ENCODE measurements at regions not wholly inside any gene's neighbourhood (a gene's known extent, or its start where the extent isn't known, plus 50 kb on each side); places are given as distances from the start of the nearest gene placed in this dataset.

DNA sequence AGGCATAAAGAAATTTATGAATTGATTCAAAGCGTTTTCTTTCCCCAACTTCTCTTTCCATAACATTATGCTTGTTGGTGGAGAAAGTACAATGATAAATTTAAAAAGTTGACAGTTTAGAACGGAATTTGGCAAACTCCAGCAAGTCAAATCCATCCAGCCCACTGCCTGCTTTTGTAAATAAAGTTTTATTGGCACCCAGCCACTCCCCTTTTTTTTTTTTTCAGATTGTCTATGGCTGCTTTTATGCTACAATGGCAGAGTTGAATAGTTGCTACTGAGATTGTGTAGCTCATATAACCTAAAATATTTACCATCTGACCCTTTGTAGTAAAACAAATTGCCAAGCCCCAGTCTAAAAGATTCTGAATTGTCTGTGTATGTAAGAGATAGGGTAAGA lies 112.8 kb upstream of the RBMS3 start:
- TF ChIP-seq, protein P1, sequence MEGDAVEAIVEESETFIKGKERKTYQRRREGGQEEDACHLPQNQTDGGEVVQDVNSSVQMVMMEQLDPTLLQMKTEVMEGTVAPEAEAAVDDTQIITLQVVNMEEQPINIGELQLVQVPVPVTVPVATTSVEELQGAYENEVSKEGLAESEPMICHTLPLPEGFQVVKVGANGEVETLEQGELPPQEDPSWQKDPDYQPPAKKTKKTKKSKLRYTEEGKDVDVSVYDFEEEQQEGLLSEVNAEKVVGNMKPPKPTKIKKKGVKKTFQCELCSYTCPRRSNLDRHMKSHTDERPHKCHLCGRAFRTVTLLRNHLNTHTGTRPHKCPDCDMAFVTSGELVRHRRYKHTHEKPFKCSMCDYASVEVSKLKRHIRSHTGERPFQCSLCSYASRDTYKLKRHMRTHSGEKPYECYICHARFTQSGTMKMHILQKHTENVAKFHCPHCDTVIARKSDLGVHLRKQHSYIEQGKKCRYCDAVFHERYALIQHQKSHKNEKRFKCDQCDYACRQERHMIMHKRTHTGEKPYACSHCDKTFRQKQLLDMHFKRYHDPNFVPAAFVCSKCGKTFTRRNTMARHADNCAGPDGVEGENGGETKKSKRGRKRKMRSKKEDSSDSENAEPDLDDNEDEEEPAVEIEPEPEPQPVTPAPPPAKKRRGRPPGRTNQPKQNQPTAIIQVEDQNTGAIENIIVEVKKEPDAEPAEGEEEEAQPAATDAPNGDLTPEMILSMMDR (IDR thresholded peaks at IDR 0.05): no peak
- no peak for TF ChIP-seq POLR2AphosphoS5 (IDR thresholded peaks at IDR 0.05; ENCODE audit: low read depth, low read length)
- BruUV-seq (replicated peaks): no TSS peak
- intact Hi-C loops (cut with micrococcal nuclease; ENCODE audit: unreplicated experiment): no loop called here
- in situ Hi-C loops (cut with HindIII; ENCODE audit: low pct_unique_long_range_greater_than_20kb, low sequenced_read_pairs): no loop called here
- H3K27me3 ChIP-seq (ENCODE audit: control insufficient read depth, insufficient read depth, low read length): no peaks in the 10 kb centered on the region
- no peaks in the 10 kb centered on the region for H3K36me3 ChIP-seq (ENCODE audit: control insufficient read depth, insufficient read depth, low read length)
- POLR2A ChIA-PET: no interaction called here
- no peak overlapping the region for H3K4me3 ChIP-seq (ENCODE audit: low read depth in 2 of 2, low read length in 2 of 2)
- no peak for ATAC-seq
- H3K27ac ChIP-seq (ENCODE audit: low read length): no peak overlapping the region
- DNase-seq (ENCODE audit: low read depth, low spot score): no peak
- CTCF ChIA-PET: no interaction called here
- H3K9me3 ChIP-seq (ENCODE audit: control insufficient read depth, insufficient read depth, low read depth, low read length): no peaks in the 10 kb centered on the region
- H3K4me1 ChIP-seq (ENCODE audit: control insufficient read depth, insufficient read depth, low read length): no peaks in the 10 kb centered on the region

DNA sequence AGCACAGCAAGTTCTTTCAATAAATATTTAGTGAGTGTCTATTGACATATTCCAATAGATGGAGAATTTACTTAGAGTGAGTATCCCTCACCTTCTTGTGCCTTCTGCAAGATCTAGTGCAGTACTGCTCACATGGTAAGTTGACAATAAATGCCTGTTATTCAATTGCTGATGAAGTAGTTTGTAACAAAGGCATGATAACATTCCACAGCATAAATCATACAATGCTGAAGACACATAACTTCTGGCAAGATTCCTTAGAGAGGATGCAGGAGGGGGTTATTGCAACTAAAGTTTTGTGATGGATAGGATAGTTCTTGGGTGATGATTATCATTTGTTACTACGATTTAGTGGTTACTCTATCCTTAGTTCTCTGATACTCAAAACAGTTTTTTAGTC lies 112.2 kb upstream of the RBMS3 start:
- intact Hi-C loops (cut with micrococcal nuclease; ENCODE audit: unreplicated experiment) (no loop called here), in situ Hi-C loops (cut with HindIII; ENCODE audit: low pct_unique_long_range_greater_than_20kb, low sequenced_read_pairs) (no loop called here)
- no TSS peak for BruUV-seq (replicated peaks)
- TF ChIP-seq TCF7L2 (IDR thresholded peaks at IDR 0.05; ENCODE audit: low read depth, low read length) (no peak), SIN3A (IDR thresholded peaks at IDR 0.05; ENCODE audit: borderline replicate concordance, insufficient read depth, low read depth, low read length) (no peak), POLR2AphosphoS5 (IDR thresholded peaks at IDR 0.05; ENCODE audit: low read depth, low read length) (no peak)
- TF ChIP-seq, protein P2, sequence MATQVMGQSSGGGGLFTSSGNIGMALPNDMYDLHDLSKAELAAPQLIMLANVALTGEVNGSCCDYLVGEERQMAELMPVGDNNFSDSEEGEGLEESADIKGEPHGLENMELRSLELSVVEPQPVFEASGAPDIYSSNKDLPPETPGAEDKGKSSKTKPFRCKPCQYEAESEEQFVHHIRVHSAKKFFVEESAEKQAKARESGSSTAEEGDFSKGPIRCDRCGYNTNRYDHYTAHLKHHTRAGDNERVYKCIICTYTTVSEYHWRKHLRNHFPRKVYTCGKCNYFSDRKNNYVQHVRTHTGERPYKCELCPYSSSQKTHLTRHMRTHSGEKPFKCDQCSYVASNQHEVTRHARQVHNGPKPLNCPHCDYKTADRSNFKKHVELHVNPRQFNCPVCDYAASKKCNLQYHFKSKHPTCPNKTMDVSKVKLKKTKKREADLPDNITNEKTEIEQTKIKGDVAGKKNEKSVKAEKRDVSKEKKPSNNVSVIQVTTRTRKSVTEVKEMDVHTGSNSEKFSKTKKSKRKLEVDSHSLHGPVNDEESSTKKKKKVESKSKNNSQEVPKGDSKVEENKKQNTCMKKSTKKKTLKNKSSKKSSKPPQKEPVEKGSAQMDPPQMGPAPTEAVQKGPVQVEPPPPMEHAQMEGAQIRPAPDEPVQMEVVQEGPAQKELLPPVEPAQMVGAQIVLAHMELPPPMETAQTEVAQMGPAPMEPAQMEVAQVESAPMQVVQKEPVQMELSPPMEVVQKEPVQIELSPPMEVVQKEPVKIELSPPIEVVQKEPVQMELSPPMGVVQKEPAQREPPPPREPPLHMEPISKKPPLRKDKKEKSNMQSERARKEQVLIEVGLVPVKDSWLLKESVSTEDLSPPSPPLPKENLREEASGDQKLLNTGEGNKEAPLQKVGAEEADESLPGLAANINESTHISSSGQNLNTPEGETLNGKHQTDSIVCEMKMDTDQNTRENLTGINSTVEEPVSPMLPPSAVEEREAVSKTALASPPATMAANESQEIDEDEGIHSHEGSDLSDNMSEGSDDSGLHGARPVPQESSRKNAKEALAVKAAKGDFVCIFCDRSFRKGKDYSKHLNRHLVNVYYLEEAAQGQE (IDR thresholded peaks at IDR 0.05; ENCODE audit: insufficient read depth in 1 of 2, low read depth in 2 of 2, low read length in 1 of 2): no peak
- TF ChIP-seq, protein P1 (IDR thresholded peaks at IDR 0.05): no peak
- no peaks in the 10 kb centered on the region for H3K36me3 ChIP-seq (ENCODE audit: control insufficient read depth, insufficient read depth, low read length)
- H3K4me3 ChIP-seq (ENCODE audit: low read depth in 2 of 2, low read length in 2 of 2): no peak overlapping the region
- DNase-seq (ENCODE audit: low read depth, low spot score): no peak
- POLR2A ChIA-PET: no interaction called here
- no peaks in the 10 kb centered on the region for H3K9me3 ChIP-seq (ENCODE audit: control insufficient read depth, insufficient read depth, low read depth, low read length)
- CTCF ChIA-PET: no interaction called here
- H3K27me3 ChIP-seq (ENCODE audit: control insufficient read depth, insufficient read depth, low read length): no peaks in the 10 kb centered on the region
- no peak for ATAC-seq
- H3K4me1 ChIP-seq (ENCODE audit: control insufficient read depth, insufficient read depth, low read length): no peaks in the 10 kb centered on the region
- no peak overlapping the region for H3K27ac ChIP-seq (ENCODE audit: low read length)

DNA sequence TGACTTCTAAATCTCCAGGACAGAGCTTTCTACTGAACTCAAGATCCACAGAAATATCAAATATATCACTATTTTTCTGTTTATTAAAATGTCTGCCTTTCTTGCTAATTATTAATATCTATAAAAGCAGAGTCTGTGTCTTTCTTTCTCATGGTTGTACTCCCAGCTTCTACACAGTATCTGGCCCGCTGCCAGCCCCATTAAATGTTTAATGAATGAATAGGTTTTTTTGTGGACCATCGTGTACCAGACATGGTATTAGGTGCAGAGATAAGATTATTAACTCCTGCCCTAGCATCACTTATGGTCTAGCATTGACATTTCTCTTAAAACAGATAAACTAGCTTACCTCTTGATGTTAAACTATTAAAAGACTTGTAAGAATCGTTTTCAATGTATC lies 111.4 kb upstream of the RBMS3 start:
- H3K27ac ChIP-seq (ENCODE audit: low read length): no peak overlapping the region
- POLR2A ChIA-PET: no interaction called here
- no peak overlapping the region for H3K4me3 ChIP-seq (ENCODE audit: low read depth in 2 of 2, low read length in 2 of 2)
- H3K9me3 ChIP-seq (ENCODE audit: control insufficient read depth, insufficient read depth, low read depth, low read length): no peaks in the 10 kb centered on the region
- no peak for DNase-seq (ENCODE audit: low read depth, low spot score)
- in situ Hi-C loops (cut with HindIII; ENCODE audit: low pct_unique_long_range_greater_than_20kb, low sequenced_read_pairs) (no loop called here), intact Hi-C loops (cut with micrococcal nuclease; ENCODE audit: unreplicated experiment) (no loop called here)
- no TSS peak for BruUV-seq (replicated peaks)
- H3K4me1 ChIP-seq (ENCODE audit: control insufficient read depth, insufficient read depth, low read length): no peaks in the 10 kb centered on the region
- no peak for ATAC-seq
- H3K27me3 ChIP-seq (ENCODE audit: control insufficient read depth, insufficient read depth, low read length): no peaks in the 10 kb centered on the region
- TF ChIP-seq, protein P1 (IDR thresholded peaks at IDR 0.05): no peak
- no peak for TF ChIP-seq POLR2AphosphoS5 (IDR thresholded peaks at IDR 0.05; ENCODE audit: low read depth, low read length)
- TF ChIP-seq, protein P2 (IDR thresholded peaks at IDR 0.05; ENCODE audit: insufficient read depth in 1 of 2, low read depth in 2 of 2, low read length in 1 of 2): no peak
- no peak for TF ChIP-seq TCF7L2 (IDR thresholded peaks at IDR 0.05; ENCODE audit: low read depth, low read length)
- TF ChIP-seq SIN3A (IDR thresholded peaks at IDR 0.05; ENCODE audit: borderline replicate concordance, insufficient read depth, low read depth, low read length): no peak
- CTCF ChIA-PET: no interaction called here
- no peaks in the 10 kb centered on the region for H3K36me3 ChIP-seq (ENCODE audit: control insufficient read depth, insufficient read depth, low read length)
